Liver (tissue), 8 donors: ENCODE measurements at regions not wholly inside any gene's neighbourhood (a gene's known extent, or its start where the extent isn't known, plus 50 kb on each side); places are given as distances from the start of the nearest gene placed in this dataset.

Experiments used
- DNase-seq: peaks from one replicate; pipeline ENCODE4 v3.0.0-alpha.2; 2017; ENCODE audit warnings: low spot score
- H3K27ac ChIP-seq, 2 donors: one replicate each; pipeline ENCODE4 v1.7.0; 2013; ENCODE audit warnings: inconsistent platforms in 2 of 2, low read length in 2 of 2, control low read depth in 1 of 2, low read depth in 1 of 2, mild to moderate bottlenecking in 1 of 2
- H3K27me3 ChIP-seq, 4 donors: one replicate each; pipeline versions ENCODE4 v1.6.1 to v1.7.0; 2013; ENCODE audit warnings: low read length in 3 of 4, inconsistent platforms in 1 of 4, mild to moderate bottlenecking in 1 of 4, moderate library complexity in 1 of 4; ENCODE audit not compliant: control insufficient read depth in 4 of 4, insufficient read depth in 4 of 4
- H3K36me3 ChIP-seq, 4 donors: one replicate each; pipeline versions ENCODE4 v1.6.1 to v1.7.0; 2013; ENCODE audit warnings: low read length in 3 of 4, mild to moderate bottlenecking in 3 of 4, low read depth in 1 of 4, moderate library complexity in 1 of 4; ENCODE audit not compliant: control insufficient read depth in 4 of 4, insufficient read depth in 3 of 4
- H3K4me1 ChIP-seq, 4 donors: one replicate each; pipeline versions ENCODE4 v1.6.1 to v1.7.0; 2013; ENCODE audit warnings: low read length in 3 of 4, mild to moderate bottlenecking in 3 of 4, moderate library complexity in 1 of 4; ENCODE audit not compliant: control insufficient read depth in 4 of 4, insufficient read depth in 4 of 4
- H3K4me3 ChIP-seq, 3 donors: one replicate each; pipeline versions ENCODE4 v1.6.1 to v1.7.0; 2013; ENCODE audit warnings: low read length in 3 of 3, control low read depth in 1 of 3, low read depth in 1 of 3, mild to moderate bottlenecking in 1 of 3
- H3K9ac ChIP-seq, 2 donors: one replicate each; pipeline ENCODE4 v1.7.0; 2013; ENCODE audit warnings: low read length in 2 of 2, mild to moderate bottlenecking in 2 of 2, moderate library complexity in 2 of 2, control low read depth in 1 of 2, low read depth in 1 of 2
- H3K9me3 ChIP-seq, 4 donors: one replicate each; pipeline versions ENCODE4 v1.6.1 to v1.7.0; 2013; ENCODE audit warnings: low read length in 3 of 4; ENCODE audit not compliant: control insufficient read depth in 4 of 4
- EGR1 ChIP-seq, 2 donors: IDR thresholded peaks; 2 replicates each; pipeline ENCODE4 v1.6.1; 2016 to 2018; ENCODE audit warnings: antibody characterized with exemption in 2 of 2, low read depth in 2 of 2
- FOXA1 ChIP-seq: IDR thresholded peaks from 2 replicates; pipeline ENCODE4 v1.6.1; 2016; ENCODE audit warnings: antibody characterized with exemption
- FOXA2 ChIP-seq: IDR thresholded peaks from 2 replicates; pipeline ENCODE4 v1.6.1; 2016; ENCODE audit warnings: antibody characterized with exemption
- GABPA ChIP-seq, 2 donors: IDR thresholded peaks in 1 of 2; conservative IDR thresholded peaks in 1 of 2; 2 replicates each; pipeline ENCODE4 v1.6.1; 2016; ENCODE audit warnings: antibody characterized with exemption in 2 of 2, mild to moderate bottlenecking in 1 of 2, moderate library complexity in 1 of 2
- HNF4A ChIP-seq, 2 donors: conservative IDR thresholded peaks; 2 replicates each; pipeline ENCODE4 v1.6.1; 2016; ENCODE audit warnings: antibody characterized with exemption in 2 of 2, mild to moderate bottlenecking in 2 of 2
- HNF4G ChIP-seq: IDR thresholded peaks from 2 replicates; pipeline ENCODE4 v1.6.1; 2016; ENCODE audit warnings: antibody characterized with exemption
- JUND ChIP-seq, 2 donors: IDR thresholded peaks; 2 replicates each; pipeline ENCODE4 v1.6.1; 2016; ENCODE audit warnings: antibody characterized with exemption in 2 of 2
- NR2F2 ChIP-seq: IDR thresholded peaks from 2 replicates; pipeline ENCODE4 v1.6.1; 2016; ENCODE audit warnings: antibody characterized with exemption
- RAD21 ChIP-seq, 2 donors: IDR thresholded peaks; 2 replicates each; pipeline ENCODE4 v1.6.1; 2016; ENCODE audit warnings: antibody characterized with exemption in 2 of 2, mild to moderate bottlenecking in 2 of 2
- RXRA ChIP-seq, 2 donors: IDR thresholded peaks; 2 replicates each; pipeline ENCODE4 v1.6.1; 2017 to 2018; ENCODE audit warnings: antibody characterized with exemption in 2 of 2, mild to moderate bottlenecking in 1 of 2
- SP1 ChIP-seq: IDR thresholded peaks from 2 replicates; pipeline ENCODE4 v1.6.1; 2018; ENCODE audit warnings: antibody characterized with exemption, mild to moderate bottlenecking
- TAF1 ChIP-seq: conservative IDR thresholded peaks from 2 replicates; pipeline ENCODE4 v1.6.1; 2016; ENCODE audit warnings: antibody characterized with exemption, mild to moderate bottlenecking
- YY1 ChIP-seq: IDR thresholded peaks from 2 replicates; pipeline ENCODE4 v1.6.1; 2016; ENCODE audit warnings: antibody characterized with exemption, mild to moderate bottlenecking
- WGBS: extraction: QIAGEN DNeasy Blood & Tissue Kit; methylation state at CpG from one replicate; pipeline ENCODE4 v1.1.7; 2013; 5-methylcytosine and 5-hydroxymethylcytosine counted together
- TF ChIP-seq, protein P1 (sequence below): IDR thresholded peaks from 2 replicates; pipeline ENCODE4 v1.6.1; 2016; ENCODE audit warnings: antibody characterized with exemption
- TF ChIP-seq, protein P2 (sequence below): IDR thresholded peaks from 2 replicates; pipeline ENCODE4 v1.6.1; 2016; ENCODE audit warnings: antibody characterized with exemption
- TF ChIP-seq, protein P3 (sequence below): IDR thresholded peaks from 2 replicates; pipeline ENCODE4 v1.6.1; 2016; ENCODE audit warnings: antibody characterized with exemption
- TF ChIP-seq, protein P4 (sequence below): fragments of 150-350 bp; IDR thresholded peaks from 2 replicates; pipeline ENCODE4 v1.5.1; 2017; ENCODE audit warnings: improper control_type of control experiment, low read depth, low read length; ENCODE audit not compliant: missing input control
- TF ChIP-seq, protein P5 (sequence below): IDR thresholded peaks from 2 replicates; pipeline ENCODE4 v1.6.1; 2016; ENCODE audit warnings: antibody characterized with exemption, mild to moderate bottlenecking
- donor health status: healthy.
- donor health status: healthy.
- donor health status: healthy.
- donor health status: healthy.
- donor health status: healthy.

GRCh38 chr3:166498446-166498845 is 661.2 kb upstream of the BCHE start:
- 70% methylated on average over 3 of the region's 3 CpGs for WGBS
- TF ChIP-seq SP1, result no peak
- no peak for TF ChIP-seq EGR1 (IDR thresholded peaks at IDR 0.05; ENCODE audit: low read depth in 2 of 2)
- TF ChIP-seq, protein P1, sequence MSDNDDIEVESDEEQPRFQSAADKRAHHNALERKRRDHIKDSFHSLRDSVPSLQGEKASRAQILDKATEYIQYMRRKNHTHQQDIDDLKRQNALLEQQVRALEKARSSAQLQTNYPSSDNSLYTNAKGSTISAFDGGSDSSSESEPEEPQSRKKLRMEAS, result no peak
- TF ChIP-seq, protein P2, sequence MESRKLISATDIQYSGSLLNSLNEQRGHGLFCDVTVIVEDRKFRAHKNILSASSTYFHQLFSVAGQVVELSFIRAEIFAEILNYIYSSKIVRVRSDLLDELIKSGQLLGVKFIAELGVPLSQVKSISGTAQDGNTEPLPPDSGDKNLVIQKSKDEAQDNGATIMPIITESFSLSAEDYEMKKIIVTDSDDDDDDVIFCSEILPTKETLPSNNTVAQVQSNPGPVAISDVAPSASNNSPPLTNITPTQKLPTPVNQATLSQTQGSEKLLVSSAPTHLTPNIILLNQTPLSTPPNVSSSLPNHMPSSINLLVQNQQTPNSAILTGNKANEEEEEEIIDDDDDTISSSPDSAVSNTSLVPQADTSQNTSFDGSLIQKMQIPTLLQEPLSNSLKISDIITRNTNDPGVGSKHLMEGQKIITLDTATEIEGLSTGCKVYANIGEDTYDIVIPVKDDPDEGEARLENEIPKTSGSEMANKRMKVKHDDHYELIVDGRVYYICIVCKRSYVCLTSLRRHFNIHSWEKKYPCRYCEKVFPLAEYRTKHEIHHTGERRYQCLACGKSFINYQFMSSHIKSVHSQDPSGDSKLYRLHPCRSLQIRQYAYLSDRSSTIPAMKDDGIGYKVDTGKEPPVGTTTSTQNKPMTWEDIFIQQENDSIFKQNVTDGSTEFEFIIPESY, result no peak
- TF ChIP-seq RAD21 (IDR thresholded peaks at IDR 0.05), result no peak
- TF ChIP-seq, protein P3, sequence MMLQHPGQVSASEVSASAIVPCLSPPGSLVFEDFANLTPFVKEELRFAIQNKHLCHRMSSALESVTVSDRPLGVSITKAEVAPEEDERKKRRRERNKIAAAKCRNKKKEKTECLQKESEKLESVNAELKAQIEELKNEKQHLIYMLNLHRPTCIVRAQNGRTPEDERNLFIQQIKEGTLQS, result no peak
- TF ChIP-seq GABPA (IDR thresholded peaks at IDR 0.05 in 1 of 2, conservative IDR thresholded peaks at IDR 0.05 in 1 of 2), result no peak
- TF ChIP-seq TAF1, result no peak
- no peak for TF ChIP-seq NR2F2
- TF ChIP-seq, protein P4, sequence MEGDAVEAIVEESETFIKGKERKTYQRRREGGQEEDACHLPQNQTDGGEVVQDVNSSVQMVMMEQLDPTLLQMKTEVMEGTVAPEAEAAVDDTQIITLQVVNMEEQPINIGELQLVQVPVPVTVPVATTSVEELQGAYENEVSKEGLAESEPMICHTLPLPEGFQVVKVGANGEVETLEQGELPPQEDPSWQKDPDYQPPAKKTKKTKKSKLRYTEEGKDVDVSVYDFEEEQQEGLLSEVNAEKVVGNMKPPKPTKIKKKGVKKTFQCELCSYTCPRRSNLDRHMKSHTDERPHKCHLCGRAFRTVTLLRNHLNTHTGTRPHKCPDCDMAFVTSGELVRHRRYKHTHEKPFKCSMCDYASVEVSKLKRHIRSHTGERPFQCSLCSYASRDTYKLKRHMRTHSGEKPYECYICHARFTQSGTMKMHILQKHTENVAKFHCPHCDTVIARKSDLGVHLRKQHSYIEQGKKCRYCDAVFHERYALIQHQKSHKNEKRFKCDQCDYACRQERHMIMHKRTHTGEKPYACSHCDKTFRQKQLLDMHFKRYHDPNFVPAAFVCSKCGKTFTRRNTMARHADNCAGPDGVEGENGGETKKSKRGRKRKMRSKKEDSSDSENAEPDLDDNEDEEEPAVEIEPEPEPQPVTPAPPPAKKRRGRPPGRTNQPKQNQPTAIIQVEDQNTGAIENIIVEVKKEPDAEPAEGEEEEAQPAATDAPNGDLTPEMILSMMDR, result no peak
- TF ChIP-seq HNF4A (conservative IDR thresholded peaks at IDR 0.05), result no peak
- TF ChIP-seq HNF4G, result no peak
- TF ChIP-seq RXRA (IDR thresholded peaks at IDR 0.05), result no peak
- TF ChIP-seq FOXA1, result no peak
- TF ChIP-seq, protein P5, sequence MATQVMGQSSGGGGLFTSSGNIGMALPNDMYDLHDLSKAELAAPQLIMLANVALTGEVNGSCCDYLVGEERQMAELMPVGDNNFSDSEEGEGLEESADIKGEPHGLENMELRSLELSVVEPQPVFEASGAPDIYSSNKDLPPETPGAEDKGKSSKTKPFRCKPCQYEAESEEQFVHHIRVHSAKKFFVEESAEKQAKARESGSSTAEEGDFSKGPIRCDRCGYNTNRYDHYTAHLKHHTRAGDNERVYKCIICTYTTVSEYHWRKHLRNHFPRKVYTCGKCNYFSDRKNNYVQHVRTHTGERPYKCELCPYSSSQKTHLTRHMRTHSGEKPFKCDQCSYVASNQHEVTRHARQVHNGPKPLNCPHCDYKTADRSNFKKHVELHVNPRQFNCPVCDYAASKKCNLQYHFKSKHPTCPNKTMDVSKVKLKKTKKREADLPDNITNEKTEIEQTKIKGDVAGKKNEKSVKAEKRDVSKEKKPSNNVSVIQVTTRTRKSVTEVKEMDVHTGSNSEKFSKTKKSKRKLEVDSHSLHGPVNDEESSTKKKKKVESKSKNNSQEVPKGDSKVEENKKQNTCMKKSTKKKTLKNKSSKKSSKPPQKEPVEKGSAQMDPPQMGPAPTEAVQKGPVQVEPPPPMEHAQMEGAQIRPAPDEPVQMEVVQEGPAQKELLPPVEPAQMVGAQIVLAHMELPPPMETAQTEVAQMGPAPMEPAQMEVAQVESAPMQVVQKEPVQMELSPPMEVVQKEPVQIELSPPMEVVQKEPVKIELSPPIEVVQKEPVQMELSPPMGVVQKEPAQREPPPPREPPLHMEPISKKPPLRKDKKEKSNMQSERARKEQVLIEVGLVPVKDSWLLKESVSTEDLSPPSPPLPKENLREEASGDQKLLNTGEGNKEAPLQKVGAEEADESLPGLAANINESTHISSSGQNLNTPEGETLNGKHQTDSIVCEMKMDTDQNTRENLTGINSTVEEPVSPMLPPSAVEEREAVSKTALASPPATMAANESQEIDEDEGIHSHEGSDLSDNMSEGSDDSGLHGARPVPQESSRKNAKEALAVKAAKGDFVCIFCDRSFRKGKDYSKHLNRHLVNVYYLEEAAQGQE, result no peak
- TF ChIP-seq JUND (IDR thresholded peaks at IDR 0.05), result no peak
- TF ChIP-seq FOXA2, result no peak
- no peak for TF ChIP-seq YY1
- Histone ChIP-seq H3K9ac (no peak overlapping the region), H3K27me3 (peaks cover 0 to 5% (median 0%) of the 10 kb centered on the region in 4 donors), H3K4me1 (no peaks in the 10 kb centered on the region), H3K9me3 (no peaks in the 10 kb centered on the region), H3K27ac (no peak overlapping the region), H3K4me3 (no peak overlapping the region), H3K36me3 (no peaks in the 10 kb centered on the region)
- no peak for DNase-seq

DNA sequence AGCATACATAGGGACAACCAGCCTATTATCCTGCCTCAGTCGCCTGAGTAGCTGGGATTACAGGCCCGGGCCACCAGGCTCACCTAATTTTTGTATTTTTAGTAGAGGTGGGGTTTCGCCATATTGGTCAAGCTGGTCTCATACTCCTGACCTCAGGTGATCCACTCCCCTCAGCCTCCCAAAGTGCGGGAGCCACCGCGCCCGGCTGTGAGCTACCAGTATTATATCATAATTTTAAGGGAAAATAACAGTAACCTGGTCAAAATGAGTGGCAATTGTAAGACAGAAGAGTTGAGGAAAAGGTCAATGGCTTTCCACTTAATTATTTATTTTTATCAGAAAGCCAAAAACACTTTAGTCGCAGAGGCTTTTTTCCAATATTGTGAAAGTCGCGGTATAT is 652.6 kb upstream of the BCHE start:
- Histone ChIP-seq H3K9ac (no peak overlapping the region), H3K4me3 (no peak overlapping the region), H3K27ac (no peak overlapping the region), H3K4me1 (no peaks in the 10 kb centered on the region), H3K36me3 (no peaks in the 10 kb centered on the region), H3K27me3 (no peaks in the 10 kb centered on the region), H3K9me3 (no peaks in the 10 kb centered on the region)
- 94% methylated on average over 10 of the region's 10 CpGs for WGBS
- no peak for DNase-seq
- TF ChIP-seq GABPA (IDR thresholded peaks at IDR 0.05 in 1 of 2, conservative IDR thresholded peaks at IDR 0.05 in 1 of 2), result no peak
- TF ChIP-seq, protein P4, result no peak
- TF ChIP-seq SP1, result no peak
- TF ChIP-seq JUND (IDR thresholded peaks at IDR 0.05), result no peak
- no peak for TF ChIP-seq TAF1
- TF ChIP-seq, protein P5, result no peak
- TF ChIP-seq EGR1 (IDR thresholded peaks at IDR 0.05; ENCODE audit: low read depth in 2 of 2), result no peak
- TF ChIP-seq HNF4G, result no peak
- TF ChIP-seq, protein P1, result no peak
- no peak for TF ChIP-seq YY1
- TF ChIP-seq RAD21 (IDR thresholded peaks at IDR 0.05), result no peak
